Coronary artery (tissue), 2 donors: ENCODE measurements at regions not wholly inside any gene's neighbourhood (a gene's known extent, or its start where the extent isn't known, plus 50 kb on each side); places are given as distances from the start of the nearest gene placed in this dataset.

Experiments used
- DNase-seq: peaks from one replicate; pipeline ENCODE4 v3.0.0-alpha.2; 2017; ENCODE audit warnings: low spot score
- H3K27ac ChIP-seq, 2 donors: fragments of 200-600 bp; sonication (generic); one replicate each; pipeline ENCODE4 v1.5.1; 2016 to 2019
- H3K4me3 ChIP-seq: fragments of 200-600 bp; sonication (generic); 2 replicates; pipeline ENCODE4 v1.5.1; 2016; ENCODE audit warnings: mild to moderate bottlenecking, moderate library complexity
- CTCF ChIP-seq: fragments of 200-600 bp; sonication (generic); IDR thresholded peaks from one replicate; pipeline ENCODE4 v1.5.1; 2019; ENCODE audit warnings: antibody characterized with exemption

DNA sequence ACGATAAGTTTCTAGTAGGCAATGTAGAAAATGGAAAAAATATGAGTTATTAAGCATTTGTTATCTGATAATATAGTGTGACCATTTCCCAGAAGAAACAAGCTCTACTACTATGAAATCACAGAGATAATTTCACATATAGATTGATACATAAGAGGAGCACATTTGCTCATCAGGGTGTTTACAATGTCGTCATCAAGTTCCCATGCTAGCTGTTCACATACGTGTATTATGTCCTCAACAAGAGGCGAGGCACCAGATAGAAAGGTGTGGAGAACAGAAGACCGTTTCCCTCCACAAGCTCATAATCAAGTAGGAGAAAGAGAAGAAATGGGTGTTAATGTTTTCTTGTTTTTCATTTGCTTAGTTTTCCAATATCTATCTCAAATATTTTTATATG is 326.1 kb upstream of the ARID1B start:
- DNase-seq = no peak
- Histone ChIP-seq H3K27ac (no peak overlapping the region), H3K4me3 (no peak overlapping the region)
- TF ChIP-seq CTCF = no peak

- H3K27ac ChIP-seq = no peak overlapping the region
- TF ChIP-seq CTCF = no peak
- DNase-seq = no peak
- no peak overlapping the region for H3K4me3 ChIP-seq
Observed at GRCh38 chr6:156450421-156450820, 326.8 kb upstream of the ARID1B start.

DNA sequence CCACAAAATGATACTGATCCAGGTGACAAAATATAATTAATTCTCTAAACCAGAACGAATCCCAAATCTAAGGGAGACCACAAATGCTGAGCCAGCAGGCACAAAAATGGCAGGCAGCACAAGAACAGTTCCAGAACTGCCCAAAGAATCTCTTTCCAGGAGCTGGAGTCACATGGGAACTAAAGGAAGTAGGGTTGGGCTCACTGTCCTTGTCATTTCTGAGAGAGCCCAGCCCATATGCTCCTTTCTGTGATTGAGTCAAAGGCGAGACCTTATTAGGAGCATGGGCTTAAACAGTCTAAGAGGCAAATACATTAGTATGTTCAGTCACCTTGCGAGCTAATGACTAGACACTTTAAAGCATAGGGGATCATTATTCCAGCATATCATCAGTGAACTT is 327.6 kb upstream of the ARID1B start:
- no peak for DNase-seq
- Histone ChIP-seq H3K4me3 (no peak overlapping the region), H3K27ac (no peak overlapping the region)
- TF ChIP-seq CTCF = no peak

DNA sequence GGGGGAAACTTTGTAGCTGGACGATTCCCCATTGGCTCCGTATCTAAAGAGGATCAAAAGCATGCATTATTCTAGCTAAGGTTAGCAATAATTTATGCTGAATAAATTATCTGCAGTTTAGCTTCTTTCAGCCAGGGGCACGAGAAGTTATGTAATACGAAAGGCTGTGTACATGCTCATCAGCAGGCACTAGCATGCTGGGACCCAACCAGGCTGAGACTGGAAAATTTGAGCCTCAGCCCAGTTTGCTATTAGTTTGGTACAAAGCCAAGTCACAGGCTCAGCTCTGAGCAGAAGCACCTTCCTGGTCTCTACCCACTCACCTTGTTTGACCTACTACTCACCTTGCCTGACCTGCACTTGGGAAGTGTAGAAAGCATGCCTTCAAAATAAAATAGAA is 328.1 kb upstream of the ARID1B start:
- H3K27ac ChIP-seq = no peak overlapping the region
- DNase-seq = no peak

GRCh38 chr6:156448579-156448978 is 328.6 kb upstream of the ARID1B start:
- no peak for TF ChIP-seq CTCF
- no peak overlapping the region for H3K27ac ChIP-seq
- H3K4me3 ChIP-seq = no peak overlapping the region
- DNase-seq = no peak

More for the DNA sequence above, 328.1 kb upstream of the ARID1B start:
- TF ChIP-seq CTCF = no peak
- H3K4me3 ChIP-seq = no peak overlapping the region

GRCh38 chr6:156440688-156441087 is 336.5 kb upstream of the ARID1B start:
- no peak for DNase-seq
- H3K27ac ChIP-seq = no peak overlapping the region
- no peak for TF ChIP-seq CTCF
- no peak overlapping the region for H3K4me3 ChIP-seq

GRCh38 chr6:156438350-156438923 is 338.7 kb upstream of the ARID1B start:
- H3K4me3 ChIP-seq = no peak overlapping the region
- DNase-seq = no peak
- no peak for TF ChIP-seq CTCF
- no peak overlapping the region for H3K27ac ChIP-seq
